Retinal pigment epithelial cell (primary cell): ENCODE measurements at regions not wholly inside any gene's neighbourhood (a gene's known extent, or its start where the extent isn't known, plus 50 kb on each side); places are given as distances from the start of the nearest gene placed in this dataset.
"Not testable (repeated sequence)": the region's sequence is repeated elsewhere in the genome, so short reads cannot be mapped to it uniquely, and the experiment has no call there.

Experiments used
- DNase-seq: peaks from one replicate; pipeline ENCODE4 v3.0.0-alpha.2; 2010; ENCODE audit warnings: low read depth
- H3K4me3 ChIP-seq: 2 replicates; pipeline ENCODE4 v1.5.1; 2011; ENCODE audit warnings: mild to moderate bottlenecking, low read length, control low read depth, moderate library complexity
- CTCF ChIP-seq: conservative IDR thresholded peaks from 2 replicates; pipeline ENCODE4 v1.5.1; 2011; ENCODE audit warnings: low read depth, low read length, control low read depth, inconsistent platforms

GRCh38 chr10:28179743-28180099 is 123.1 kb downstream of the MPP7 start:
- no peak for DNase-seq
- H3K4me3 ChIP-seq, result no peak overlapping the region
- TF ChIP-seq CTCF, result no peak

GRCh38 chr10:28179006-28179742 is 123.7 kb downstream of the MPP7 start:
- H3K4me3 ChIP-seq, result no peak overlapping the region
- peak; percentile 63 for TF ChIP-seq CTCF
- DNase-seq, result no peak

GRCh38 chr10:28177944-28178637 is 124.8 kb downstream of the MPP7 start:
- no peak for DNase-seq
- no peak overlapping the region for H3K4me3 ChIP-seq
- TF ChIP-seq CTCF, result no peak

- H3K4me3 ChIP-seq, DNase-seq: not testable (repeated sequence)
These were observed 126.4 kb downstream of the MPP7 start for GRCh38 chr10:28176498-28176897.

GRCh38 chr10:28172223-28172610 is 130.6 kb downstream of the MPP7 start:
- H3K4me3 ChIP-seq, result no peak overlapping the region
- no peak for DNase-seq
- no peak for TF ChIP-seq CTCF

GRCh38 chr10:28171468-28172222 is 131.2 kb downstream of the MPP7 start:
- no peak for TF ChIP-seq CTCF
- DNase-seq, result no peak
- no peak overlapping the region for H3K4me3 ChIP-seq

GRCh38 chr10:28169525-28169924 is 133.3 kb downstream of the MPP7 start:
- H3K4me3 ChIP-seq, result no peak overlapping the region
- TF ChIP-seq CTCF, result no peak
- DNase-seq, result no peak
